GM04503 (cell line): ENCODE measurements at regions not wholly inside any gene's neighbourhood (a gene's known extent, or its start where the extent isn't known, plus 50 kb on each side); places are given as distances from the start of the nearest gene placed in this dataset.
"Not testable (repeated sequence)": the region's sequence is repeated elsewhere in the genome, so short reads cannot be mapped to it uniquely, and the experiment has no call there.

Experiments used
- DNase-seq: peaks from one replicate; pipeline ENCODE4 v3.0.0-alpha.2; 2012; ENCODE audit warnings: low read depth

DNA sequence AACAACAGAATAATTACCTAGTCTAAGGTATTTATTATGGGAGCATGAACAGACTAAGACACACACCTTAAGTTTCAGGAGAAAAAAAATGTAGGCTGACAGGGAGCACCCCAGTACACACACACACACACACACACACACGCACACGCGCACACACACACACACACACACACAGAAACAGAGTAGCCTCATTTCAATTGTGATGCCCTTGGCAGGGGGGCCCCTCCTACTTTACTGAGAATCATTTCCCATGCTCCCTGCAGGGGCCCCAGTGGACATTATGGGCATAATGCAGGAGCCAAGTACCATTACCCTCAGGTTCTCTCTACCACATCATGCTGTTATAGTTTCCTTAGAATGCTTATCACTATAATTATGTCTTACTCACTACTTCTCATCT lies 104.9 kb downstream of the CDC7 start:
- DNase-seq, result no peak

DNA sequence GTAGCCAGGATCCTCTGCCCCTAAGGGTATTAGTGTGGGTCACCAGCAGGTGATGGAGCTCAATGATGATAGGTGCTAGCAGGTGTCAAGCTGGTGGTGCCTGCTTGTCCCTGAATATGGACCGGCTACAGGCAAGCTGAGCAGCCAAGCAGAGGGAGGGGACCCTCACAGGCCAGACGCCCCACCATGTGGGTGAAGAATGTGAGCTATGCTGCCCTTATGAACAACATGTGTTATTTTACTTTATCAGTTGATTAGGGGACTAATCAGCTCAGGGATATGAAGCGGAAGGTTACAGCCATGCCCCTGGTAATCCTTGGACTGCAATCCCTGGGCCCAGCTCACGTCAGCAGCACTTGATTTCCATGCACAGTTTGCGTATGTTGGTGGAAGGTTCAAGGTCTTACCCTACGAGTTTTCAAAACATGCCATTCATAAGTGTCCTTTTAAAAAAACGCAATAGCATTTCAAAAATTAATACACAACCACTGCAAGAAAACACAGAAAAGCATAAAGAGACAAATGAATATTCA lies 106.0 kb downstream of the CDC7 start:
- no peak for DNase-seq

GRCh38 chr1:91607686-91608085 lies 107.0 kb downstream of the CDC7 start:
- DNase-seq, result not testable (repeated sequence)

- DNase-seq, result peak; percentile 61
Observed at GRCh38 chr1:91608876-91609275, 108.2 kb downstream of the CDC7 start.

DNA sequence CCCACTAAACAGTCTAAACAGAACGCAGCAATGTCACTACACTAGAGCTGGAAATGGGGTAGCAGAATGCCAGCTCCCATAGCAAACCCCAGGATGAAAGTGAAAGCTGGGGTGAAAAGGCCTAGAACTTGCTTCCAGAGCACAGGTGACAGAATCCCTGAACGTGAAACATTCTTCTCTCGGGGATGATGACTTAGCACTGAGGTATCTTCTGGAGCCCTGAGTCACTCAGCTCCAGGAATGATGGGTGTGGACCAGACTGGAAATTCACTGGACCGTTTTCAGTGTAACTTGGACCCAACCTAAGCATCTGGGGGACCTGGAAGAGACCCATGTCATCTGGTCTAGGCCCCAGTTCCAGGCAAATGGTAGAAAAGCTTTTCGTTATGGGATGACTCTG lies 108.9 kb downstream of the CDC7 start:
- peak; percentile 44 for DNase-seq

DNA sequence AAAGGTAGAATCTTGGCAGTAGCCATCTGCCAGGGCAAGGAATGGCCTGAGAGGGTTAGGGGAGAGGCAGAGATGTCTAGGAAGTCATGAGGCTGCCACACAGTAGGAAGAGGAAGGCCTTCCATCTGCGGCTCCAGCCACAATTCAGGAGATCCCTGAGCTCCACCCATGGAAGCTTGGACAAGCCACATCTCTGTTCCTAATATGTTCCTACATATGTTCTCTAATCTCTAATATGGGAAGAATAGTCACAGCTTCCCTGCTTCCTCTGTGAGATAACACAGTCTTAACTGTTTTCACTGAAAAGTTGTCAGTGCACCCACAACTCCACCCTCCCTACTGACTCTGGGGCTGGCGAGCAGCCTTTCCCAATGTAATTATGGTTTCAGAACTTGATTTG lies 109.5 kb downstream of the CDC7 start:
- DNase-seq, result no peak

DNA sequence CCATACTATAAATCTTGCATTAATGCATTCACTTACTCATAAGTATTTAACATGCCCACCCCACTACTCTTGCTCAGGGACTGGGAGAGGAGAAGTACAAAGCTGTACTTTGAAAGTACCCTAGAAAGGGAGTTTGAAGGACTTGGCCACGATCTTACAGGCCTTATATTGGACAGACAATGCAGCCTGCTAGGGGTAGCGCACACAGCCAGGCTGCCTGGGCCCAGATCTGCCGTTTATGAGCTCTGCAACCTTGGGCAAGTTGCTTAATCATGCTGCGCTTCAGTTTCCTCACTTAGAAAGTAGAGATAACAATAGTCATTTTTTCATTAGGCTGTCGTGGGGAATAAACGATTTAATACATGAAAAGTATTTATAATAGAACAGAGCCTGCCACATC lies 110.1 kb downstream of the CDC7 start:
- DNase-seq, result no peak

DNA sequence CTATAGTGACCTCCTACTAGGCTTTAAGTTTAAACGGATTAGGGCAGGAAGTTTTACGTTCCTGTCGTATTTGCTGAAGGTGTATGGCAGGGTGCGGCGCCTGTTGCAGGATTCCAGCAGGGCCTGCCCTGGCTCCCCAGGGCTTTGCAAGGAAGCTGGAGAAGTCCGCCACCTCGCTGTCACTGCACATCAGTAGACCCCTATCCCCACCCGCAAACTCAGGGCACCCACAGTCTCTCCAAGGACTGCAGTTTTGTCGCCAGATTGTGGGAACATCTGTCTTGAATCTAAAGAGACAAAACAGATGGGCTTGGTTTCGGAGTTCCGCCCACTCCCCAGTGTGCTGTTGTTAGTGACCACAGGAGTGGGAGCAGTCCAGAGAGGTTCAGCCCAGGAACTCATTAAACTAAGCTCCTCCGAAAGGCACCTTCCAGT lies 110.8 kb downstream of the CDC7 start:
- DNase-seq, result no peak

DNA sequence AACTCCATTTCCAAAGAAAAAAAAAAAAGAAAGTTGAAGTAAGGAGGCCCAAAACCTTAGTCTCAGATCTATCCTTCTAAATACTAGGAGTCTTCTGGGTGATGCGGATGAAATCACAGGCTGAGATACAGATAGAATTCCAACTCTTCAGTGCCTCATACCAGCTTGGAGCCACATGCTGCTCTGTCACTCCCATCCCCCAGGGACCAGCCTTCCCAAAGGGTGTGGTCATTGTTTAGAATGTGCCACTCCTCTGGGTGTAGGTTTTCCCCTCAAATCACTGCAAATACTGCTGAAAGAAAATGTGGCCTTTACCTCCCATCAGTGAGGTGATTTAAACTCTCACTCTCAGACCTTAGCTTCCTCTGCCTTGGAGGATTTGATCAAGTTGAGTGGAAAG lies 112.9 kb downstream of the CDC7 start:
- no peak for DNase-seq

GRCh38 chr1:91616712-91617111 lies 116.1 kb downstream of the CDC7 start:
- no peak for DNase-seq

- DNase-seq, result no peak
Observed at GRCh38 chr1:91617285-91617765, 116.7 kb downstream of the CDC7 start.

- peak; percentile 39 for DNase-seq
Observed at GRCh38 chr1:91619881-91620280, 119.2 kb downstream of the CDC7 start.

GRCh38 chr1:91621360-91621759 lies 120.7 kb downstream of the CDC7 start:
- DNase-seq, result no peak

DNA sequence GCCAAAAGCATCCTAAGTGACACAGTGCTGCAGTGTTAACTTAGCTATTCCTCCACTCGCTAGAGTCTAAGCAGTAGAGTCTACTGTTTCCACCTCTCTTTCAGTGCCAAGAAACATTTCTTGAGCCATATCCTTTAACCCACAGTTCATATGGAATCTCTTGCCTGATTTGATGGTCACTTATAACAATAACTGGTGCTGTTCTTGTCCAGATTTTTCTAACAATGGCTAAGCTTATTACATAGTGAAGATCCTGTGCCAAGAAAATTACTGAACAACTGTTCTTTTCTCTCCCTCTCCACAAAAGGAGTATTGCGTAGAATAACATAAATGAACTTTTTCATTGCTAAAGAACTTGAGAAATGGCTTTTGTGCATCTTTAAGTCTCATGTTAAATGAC lies 121.3 kb downstream of the CDC7 start:
- no peak for DNase-seq

DNA sequence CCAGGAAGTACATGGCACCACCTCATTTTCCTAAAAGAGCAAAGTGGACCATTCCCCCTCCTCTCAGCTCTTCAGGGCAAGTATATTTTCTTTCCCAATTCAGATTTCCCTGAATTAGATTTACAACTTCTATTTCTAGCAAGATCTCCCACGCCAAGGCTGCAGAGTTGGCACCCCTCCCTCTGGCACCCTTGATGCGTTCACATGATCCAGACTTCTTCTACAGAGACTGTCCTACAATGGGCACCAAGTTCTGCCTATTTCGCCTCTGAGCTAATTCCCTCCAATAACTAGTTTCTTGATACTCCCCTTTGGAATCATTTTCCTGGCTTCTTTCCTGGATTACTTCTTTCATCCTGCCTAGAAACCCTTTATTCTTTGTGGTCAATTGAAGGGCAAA lies 122.0 kb downstream of the CDC7 start:
- DNase-seq, result no peak

GRCh38 chr1:91623020-91623419 lies 122.4 kb downstream of the CDC7 start:
- no peak for DNase-seq

DNA sequence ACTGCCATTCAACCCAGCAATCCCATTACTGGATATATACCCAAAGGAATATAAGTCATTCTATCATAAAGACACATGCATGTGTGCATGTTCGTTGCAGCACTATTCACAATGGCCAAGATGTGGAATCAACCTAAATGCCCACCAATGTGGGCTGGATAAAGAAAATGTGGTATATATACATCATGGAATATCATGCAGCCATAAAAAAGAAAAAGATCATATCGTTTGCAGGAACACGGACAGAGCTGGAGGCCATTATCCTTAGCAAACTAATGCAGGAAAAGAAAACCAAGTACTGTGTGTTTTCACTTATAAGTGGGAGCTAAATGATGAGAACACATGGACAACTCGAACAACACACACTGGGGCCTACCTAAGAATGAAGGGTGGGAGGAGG lies 123.7 kb downstream of the CDC7 start:
- no peak for DNase-seq
